Kidney glomerular epithelial cell (primary cell): ENCODE measurements at regions not wholly inside any gene's neighbourhood (a gene's known extent, or its start where the extent isn't known, plus 50 kb on each side); places are given as distances from the start of the nearest gene placed in this dataset.

ENCODE experiments used
- DNase-seq: peaks from one replicate; lab custom pipeline; 2025; lab: John Stamatoyannopoulos, UW

DNA sequence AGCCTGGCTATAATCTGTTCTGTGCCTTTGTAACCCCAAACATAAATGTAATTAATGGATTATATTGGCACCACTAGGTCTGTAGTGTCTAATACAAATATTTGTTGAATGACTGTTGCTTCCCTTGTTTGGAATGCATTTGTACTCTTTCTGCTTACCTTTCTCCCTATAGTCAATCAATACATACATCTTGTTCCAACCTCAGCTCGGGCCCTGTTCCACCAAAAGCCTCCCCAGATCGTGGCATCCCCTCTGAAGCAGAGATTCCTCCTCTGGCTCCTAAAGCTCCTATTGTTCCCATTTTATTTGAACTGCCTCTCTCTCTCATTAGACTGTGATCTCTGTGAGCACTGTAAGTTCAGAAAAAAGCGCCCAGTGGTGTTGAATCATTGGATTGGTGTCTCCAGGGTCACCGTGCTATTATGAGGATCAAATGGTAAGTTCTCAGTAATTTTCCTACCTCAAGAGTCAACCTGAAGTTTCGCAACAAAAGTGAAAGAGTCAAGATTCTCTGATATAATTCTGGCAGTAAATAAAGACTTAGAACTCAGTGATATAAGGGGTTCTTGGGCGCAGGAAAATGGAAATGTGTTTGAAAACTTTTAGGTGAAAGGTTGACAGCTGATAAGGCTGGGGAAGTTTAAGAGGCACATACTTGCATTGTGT is 151.5 kb downstream of the KLF5 start:
- no peak for DNase-seq

DNA sequence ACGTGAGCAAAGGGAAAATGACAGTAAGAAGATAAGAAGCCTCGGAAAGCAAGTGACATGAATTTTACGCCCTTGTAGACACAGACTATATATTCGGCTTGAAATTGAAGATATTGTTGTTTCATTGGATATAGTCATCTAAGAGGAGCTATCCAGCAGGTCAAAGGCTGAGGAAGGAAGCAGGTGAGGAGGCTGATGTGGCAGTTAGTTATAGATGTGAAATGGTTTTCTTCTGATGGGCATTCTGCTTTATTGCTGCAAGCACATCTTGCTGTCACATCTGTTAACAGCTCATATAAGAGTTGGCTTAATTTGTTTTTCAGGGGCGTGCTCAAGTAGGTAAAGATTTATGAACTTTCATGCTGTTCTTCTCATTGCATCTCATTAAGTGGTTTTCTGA is 146.1 kb downstream of the KLF5 start:
- DNase-seq = no peak

DNA sequence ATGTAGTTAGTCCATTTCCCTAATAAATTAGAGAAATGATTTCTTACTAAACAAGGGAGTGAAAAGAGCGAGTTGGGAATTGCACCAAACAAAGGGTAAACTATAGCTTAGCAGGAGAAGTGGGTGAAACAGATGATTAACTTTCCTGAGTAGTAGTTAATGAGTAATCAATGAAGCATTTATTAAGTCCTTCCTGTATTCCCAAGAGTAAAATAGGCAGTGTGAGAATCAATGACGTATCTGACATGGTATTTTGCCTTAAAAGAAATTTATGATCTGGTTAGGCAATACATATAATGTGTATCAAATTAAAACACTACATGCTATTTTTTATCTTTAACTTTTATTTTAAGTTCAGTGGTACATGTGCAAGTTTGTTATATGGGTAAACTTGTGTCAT is 142.8 kb downstream of the KLF5 start:
- peak; percentile 19 for DNase-seq

DNA sequence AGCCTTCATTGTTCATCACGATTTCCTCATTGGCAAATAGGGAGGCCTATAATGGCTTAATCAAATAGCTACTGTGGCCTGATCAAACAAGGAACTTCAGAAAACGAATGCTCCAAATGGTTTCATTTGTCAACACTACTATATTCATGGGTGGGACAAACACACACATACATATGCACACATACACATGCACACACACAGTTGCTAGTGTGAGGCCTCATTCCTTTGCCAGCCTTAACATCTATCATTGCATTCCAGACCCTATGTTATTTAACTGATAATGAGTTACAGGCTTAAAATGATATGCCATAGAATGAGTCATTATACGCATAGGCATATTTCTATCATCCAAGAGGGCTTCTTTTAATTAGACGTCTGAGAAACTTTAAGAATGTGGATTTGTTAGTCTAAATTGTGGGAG is 140.2 kb downstream of the KLF5 start:
- DNase-seq = no peak

DNA sequence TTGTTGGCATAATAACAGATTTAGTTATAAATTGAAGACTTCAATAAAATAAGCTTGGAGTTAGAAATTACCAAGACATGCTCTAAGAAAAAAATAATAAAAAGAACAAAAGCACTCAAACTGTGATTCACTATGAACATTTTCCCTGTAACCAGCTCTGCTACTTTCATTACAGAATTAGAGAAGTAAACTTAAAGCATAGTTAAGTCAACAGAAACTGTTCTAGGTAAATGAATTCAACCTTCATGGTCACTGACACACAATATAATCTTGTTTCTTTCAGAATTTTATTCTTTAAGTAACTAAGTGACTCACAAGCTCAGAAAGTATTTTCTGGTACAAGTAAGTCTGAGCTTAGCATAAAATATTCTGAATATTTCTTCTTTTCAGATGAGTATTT is 136.3 kb downstream of the KLF5 start:
- no peak for DNase-seq

DNA sequence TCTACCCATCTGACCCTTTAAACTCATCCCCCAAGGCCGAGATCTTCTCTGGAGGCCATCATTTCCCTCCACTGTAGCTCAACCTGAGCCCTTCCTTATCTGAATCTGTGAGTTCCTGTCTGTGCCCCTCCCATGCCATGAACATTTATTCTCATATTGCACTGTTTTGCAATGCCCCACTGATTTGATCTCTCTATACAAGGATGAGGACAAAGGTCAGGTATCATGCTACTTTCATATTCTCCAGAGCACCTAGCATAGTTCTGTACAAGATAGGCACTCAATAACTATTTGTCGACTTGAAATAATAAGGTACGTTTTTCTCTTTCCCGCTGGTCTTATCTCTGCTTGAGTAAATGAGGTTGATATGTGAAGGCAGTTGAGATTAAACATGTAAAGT is 135.5 kb downstream of the KLF5 start:
- no peak for DNase-seq

DNA sequence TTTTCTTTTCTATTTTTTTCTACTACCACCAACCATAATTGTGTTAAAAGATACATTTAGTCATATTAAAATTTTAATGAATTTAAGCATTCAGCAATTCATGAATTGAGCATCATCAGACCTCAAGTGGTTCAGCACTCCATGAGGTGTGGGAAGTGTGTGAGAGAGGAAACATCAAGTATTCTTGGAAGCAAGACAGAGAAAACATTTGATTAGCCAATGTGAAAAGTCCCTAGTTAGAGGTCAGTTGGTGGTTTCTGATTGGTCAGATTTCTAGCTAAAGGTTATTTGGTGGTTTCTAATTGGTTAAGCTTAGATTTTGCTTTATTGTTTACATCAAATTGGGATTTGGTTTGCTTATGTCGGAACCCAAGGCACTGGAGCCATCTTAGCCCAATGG is 134.7 kb downstream of the KLF5 start:
- no peak for DNase-seq

DNA sequence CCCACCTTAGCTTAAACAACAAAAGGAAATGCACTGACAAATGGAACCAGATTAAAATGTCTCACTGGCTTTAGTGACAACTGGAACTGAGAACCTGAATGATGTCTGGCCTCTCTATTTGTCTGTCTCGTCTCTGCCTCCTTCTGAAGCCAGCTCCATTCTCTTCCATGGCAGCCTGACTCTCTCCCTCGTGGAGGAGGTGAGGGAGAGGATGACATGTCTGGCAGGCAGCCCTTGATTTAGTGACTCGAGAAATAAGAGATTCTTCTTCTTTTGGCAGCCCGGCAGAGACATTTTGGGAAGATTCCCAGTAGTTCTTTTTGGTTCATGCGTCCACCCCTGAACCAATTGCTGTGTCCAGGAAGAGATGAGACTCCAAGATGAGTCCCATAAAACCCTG is 131.7 kb downstream of the KLF5 start:
- DNase-seq = no peak

DNA sequence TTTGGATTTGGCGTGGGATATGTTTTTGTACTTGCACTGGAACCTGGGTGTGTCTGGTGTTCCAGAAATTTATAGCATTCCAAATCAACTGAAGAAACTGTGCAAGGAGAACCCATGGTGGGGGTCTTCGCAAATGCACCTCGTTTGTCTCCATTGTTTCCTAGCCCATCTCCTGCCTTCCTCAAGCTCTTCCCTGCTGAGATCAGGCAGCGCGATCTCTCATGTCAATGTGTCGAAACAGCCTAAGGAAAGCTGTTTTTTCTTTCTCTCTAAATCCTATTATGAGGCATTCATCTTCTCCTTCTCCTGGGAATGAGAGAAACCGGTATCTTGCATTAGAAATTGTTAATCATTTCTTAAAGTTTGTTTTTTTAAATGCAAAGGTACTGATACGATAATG is 131.0 kb downstream of the KLF5 start:
- DNase-seq = no peak

DNA sequence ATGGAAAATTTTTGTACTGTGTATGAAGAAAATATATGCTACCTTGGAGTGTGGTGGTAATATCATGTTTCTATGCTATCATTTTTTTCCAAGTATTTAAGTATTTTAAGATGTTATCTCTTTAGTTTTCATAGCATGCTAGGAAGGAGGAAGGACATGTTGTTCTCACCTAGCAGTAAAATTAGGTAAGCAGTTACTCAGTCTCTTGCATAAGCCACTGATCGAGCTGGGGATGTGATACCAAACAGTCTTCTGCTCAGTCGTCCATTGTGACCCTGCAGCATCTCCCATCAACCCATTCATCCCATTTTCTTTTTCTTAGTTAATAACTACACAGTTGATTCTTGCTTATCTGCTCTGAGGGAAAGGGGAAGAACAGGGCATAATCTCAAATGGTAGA is 130.6 kb downstream of the KLF5 start:
- DNase-seq = no peak

DNA sequence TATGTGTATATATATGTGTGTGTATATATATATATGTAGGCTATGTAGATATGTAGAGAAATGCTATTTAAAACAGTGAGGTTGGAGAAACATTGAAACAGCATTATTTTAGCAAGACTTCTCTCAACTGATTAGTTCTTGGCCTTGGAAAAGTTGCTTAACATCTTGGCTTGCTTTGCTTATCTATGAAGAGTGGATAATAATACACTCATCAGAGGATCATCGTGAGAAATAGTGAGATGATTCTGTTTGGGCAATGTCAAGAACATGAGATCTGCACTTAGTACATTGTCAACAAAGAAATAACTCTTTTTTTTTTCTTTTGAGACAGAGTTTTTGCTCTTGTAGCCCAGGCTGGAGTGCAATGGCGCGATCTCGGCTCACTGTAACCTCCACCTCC is 128.3 kb downstream of the KLF5 start:
- no peak for DNase-seq

DNA sequence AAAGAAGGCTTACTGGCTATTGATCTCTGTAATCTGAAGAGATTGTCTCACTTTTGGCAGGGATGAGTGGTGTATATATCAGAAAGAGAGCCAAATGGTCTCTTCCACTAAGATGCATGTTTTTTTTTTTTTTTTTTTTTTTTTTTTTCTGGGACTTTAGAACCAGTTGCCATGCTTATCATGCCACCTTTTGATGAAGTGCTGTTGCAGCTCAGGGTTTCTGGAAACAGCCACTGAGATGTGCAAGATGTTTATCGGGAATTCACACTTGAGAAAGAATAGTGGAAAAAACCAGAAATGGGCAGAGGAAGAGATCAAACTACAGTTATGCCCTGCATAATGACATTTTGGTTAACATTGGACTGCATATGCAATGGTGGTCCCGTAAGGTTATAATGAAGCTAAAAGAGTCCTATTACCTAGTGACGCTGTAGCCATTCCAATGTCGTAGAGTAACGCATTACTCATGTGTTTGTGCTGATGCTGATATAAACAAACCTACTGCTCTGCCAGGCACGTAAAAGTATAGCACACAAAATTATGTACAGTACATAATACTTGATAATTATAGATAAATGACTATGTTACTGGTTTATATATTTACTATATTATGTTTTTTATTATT is 121.0 kb downstream of the KLF5 start:
- DNase-seq = no peak

DNA sequence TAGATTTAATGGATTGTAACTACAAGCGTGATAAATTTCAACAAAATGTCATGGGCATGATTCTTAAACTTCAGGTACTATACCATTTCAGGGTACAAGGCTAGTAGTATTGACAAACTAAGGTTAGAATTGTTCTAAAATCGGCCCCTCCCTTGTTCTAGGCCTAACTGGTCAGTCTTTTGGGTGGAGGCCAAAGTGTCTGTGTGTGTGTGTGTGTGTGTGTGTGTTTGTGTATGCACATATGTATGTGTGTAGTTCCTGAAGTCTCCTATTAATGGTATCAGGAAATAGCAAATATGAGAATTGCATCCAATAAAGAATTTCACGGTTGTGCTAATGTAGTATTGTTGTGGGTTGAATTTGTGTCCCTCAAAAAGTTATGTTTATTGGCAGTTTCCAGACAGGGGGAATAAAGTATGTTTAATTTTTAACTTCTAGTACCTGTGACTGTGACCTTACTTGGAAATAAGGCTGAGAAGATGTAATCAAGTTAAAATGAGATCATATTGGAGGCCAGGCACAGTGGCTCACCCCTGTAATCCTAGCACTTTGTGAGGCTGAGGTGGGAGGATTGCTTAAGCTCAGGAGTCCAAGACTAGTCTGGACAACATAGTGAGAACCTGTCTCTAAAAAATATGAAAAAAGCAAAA is 119.2 kb downstream of the KLF5 start:
- DNase-seq = no peak

DNA sequence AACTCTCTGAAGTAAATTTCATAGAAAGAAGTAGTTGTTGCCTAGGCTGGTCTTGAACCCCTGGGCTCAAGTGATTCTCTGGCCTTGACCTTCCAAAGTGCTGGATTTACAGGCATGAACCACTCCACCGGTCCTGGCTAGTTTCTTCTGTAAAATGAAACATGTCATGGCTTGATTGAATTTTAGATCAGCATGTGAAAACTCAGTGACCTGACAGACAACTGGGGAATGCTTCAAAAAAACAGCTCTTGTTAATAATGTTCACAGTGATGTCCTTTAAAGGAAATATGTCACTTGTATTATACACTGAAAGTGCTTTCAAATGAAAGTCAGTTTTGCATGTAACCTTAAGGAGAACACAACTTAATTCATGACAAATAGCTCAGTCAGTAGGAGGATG is 118.2 kb downstream of the KLF5 start:
- DNase-seq = no peak

DNA sequence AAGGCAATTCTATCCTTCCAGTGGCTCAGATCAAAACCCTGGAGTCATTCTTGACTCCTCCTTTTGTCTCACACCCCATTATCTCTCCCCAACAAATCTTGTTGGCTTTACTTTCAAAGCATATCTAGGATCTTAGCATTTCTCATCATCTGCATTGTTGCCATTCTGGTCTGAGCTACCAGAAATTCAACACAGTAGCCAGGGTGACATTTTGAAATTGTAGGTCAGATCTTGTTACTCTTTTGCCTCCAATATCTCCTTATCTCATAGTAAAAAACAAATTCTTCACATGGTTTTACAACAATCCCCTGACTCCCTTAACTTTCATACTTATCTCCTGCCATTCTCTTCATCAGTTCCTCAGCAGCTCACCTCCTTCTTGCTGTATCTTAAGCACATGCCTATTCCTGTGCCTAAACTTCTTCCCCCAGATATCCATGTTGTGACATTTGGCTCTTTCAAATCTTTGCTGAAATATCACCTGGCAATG is 115.8 kb downstream of the KLF5 start:
- no peak for DNase-seq

DNA sequence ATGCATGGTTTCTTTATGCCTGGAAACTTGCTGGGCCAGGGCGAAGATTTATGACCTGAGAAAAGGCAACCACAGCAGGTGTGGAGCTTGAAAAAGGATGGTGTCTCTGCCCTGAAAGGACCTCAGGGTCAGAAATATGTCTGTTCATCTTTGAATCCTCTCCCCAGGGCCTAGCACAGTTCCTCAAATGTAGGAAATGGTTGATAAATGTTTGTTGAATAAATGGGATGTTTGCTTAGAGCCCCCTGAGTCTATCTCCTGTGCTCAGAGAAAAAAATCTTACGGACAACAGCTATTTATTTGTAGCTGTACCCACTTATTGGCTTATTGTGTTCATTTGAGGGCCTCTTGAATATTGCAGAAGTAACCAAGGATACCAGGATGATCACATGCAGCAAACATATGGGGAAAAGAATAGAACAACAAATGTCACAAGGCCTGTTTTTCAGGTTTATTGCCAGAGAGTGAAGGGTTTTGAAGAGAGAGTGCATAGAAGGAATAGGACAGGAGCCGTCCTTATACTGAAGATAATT is 114.5 kb downstream of the KLF5 start:
- DNase-seq = no peak

DNA sequence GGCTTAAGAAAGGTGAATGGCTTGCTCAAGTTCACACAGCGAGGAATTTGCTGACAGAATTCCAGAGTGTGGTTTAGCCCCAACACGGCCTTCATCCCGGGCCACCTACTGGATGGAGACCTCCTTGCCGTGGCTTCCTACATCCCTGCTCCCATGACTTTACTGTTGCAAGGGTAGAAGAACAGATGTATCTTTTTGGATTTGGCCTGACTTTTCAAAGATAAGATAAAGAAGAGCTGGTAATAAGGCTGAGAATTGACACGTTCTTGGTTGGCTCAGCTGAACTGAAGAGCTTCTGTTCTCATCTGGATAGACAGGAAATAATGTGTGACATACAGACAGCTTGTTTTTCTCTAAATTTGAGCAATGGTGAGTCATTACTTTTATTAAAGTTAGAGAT is 113.1 kb downstream of the KLF5 start:
- DNase-seq = no peak

DNA sequence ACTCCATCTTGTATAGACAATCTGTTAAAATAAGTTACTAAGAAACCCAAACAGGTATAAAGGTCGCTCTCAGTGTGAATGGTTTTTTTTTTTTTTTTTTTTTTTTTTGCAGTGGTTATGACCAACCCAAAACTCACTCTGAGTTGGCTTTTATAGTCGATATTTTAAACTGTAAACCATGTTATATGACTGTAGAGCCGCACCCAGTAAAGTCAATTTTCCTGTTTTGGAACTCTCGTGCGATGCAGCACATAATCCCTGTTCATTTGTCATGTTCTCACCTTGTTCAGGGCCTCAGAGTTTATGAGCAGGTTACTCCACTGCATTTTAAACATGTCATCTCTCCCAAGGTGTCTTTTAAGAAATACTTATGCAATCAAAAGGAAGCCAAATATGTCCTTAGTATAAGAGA is 112.5 kb downstream of the KLF5 start:
- no peak for DNase-seq

DNA sequence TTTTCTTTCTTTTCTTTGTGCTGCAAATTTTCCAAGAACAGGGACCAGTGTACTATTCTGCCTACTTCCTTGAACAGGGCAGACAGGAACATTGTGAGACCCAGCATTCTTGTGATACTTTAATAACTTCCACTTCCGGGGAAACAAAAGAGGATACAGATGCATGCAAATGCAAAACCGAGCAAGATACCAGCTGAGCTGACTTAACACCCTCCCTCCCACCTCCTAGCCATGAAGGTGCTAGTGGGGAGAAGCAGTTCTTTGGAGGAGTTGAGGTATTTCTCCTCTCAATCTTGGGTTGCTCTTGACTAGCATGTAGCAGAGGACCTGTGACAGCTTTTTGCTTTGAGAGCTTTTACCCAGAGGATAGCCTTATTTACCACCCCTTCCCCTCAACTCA is 111.2 kb downstream of the KLF5 start:
- no peak for DNase-seq

DNA sequence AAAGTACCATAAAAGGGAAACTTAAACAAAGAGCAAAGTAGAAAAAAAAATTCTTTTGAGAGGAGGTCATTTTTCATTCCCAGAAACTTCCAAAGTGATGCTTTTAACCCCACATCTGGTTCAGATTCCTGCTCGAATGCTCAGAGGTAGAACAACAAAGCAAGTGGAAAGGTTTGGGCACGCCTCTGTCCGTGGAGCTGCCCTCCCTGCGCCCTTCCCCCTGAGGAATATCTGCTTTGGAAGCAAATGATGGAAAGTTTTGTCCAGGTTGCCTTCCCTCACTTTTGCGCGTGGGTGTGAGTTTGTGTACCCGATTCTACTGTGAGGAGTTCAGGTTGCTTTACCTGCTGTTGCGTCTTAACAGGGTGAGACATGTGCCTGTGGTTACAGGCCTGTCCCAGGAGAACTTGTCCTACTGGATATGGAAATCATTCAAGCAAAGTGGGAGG is 110.2 kb downstream of the KLF5 start:
- DNase-seq = no peak

DNA sequence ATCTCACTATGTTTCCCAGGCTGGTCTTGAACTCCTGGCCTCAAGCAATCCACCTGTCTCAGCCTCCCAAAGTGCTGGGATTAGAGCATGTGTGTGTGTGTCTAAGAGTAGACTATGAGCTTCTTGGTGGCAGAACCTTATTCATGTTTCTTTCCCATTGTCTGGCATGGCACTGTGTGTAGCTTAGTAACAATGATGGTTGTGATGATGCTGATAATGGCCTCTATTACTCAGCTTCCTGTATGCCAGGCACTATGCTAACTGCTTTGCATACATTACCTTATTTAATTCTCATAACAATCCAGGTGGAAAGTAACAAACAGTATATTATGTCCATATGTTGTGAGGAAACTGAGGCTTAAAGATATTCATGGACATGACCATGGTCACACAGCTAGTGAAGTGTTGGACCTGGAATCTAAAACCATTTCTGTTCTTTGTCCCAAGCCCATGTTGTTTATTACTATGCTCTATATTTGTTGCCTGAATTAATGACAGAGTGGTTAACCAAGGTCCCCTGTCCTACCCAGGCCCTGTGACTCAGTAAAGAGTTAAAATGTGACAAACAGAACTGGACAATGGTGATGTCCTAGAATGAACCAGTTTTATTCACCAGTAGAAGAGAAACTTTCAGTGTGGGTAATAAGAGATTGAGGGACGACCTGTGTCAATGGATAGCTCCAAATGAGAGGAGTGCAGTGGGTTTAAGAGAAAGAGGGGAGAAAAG is 109.6 kb downstream of the KLF5 start:
- DNase-seq = no peak

DNA sequence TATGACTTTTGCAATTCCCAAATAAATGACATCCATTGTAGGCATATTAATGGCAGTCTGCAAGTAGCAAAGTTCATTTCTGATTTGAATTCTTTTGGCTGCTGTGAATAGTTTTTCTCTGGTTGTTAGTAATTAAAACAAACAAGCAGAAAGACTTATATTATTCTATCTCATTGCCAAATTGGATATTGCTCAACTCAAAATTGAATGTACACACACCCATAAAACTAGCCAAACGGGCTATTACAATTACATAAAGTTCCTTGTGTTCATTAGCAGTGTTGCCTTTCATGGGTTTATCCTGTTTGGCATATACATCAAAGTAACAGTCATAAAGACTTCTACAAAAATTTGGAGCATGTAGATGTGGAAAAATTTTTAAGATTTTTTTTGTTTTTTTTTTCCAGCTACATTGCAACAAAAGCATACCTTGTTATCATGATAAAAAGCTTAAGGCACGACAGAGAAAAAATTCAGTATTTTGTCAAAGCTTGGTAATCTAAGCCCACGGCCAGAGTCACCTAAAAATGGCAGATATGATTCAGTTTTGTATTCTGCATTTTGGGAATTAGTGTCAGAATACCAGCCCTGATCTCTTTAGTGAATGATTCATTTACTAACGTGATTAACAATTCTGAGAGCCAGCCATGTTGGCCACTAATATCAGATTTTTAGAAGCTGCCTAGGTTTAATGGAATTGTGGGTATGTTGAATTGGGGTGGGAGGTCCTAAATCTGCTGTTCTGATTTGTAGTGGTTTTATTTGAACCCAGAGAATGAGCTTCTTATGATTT is 108.4 kb downstream of the KLF5 start:
- DNase-seq = no peak
